H9 (cell line): ENCODE measurements at regions not wholly inside any gene's neighbourhood (a gene's known extent, or its start where the extent isn't known, plus 50 kb on each side); places are given as distances from the start of the nearest gene placed in this dataset.

Experiments
- DNase-seq: peaks from one replicate; pipeline ENCODE4 v3.0.0-alpha.2; 2017
- H2AFZ ChIP-seq: one replicate; pipeline ENCODE4 v1.6.1; 2013; ENCODE audit warnings: mild to moderate bottlenecking, low read length, control low read depth, moderate library complexity
- H2AK5ac ChIP-seq: 2 replicates; pipeline ENCODE4 v1.6.1; 2013; ENCODE audit warnings: low read length, control low read depth, mixed read lengths; ENCODE audit not compliant: insufficient read length
- H2BK120ac ChIP-seq: one replicate; pipeline ENCODE4 v1.6.1; 2013; ENCODE audit warnings: low read depth, mild to moderate bottlenecking, low read length, control low read depth, inconsistent platforms; ENCODE audit not compliant: poor library complexity, severe bottlenecking
- H2BK12ac ChIP-seq: 2 replicates; pipeline ENCODE4 v1.6.1; 2013; ENCODE audit warnings: low read length, control low read depth, mixed read lengths, low read depth; ENCODE audit not compliant: insufficient read length
- H2BK15ac ChIP-seq: 2 replicates; pipeline ENCODE4 v1.6.1; 2013; ENCODE audit warnings: low read depth, low read length, control low read depth
- H2BK20ac ChIP-seq: one replicate; pipeline ENCODE4 v1.6.1; 2013; ENCODE audit warnings: low read depth, mild to moderate bottlenecking, low read length, control low read depth, inconsistent platforms; ENCODE audit not compliant: poor library complexity, severe bottlenecking
- H2BK5ac ChIP-seq: 2 replicates; pipeline ENCODE4 v1.6.1; 2013; ENCODE audit warnings: low read length, control low read depth, mixed read lengths; ENCODE audit not compliant: insufficient read length
- H3K14ac ChIP-seq: 2 replicates; pipeline ENCODE4 v1.6.1; 2013; ENCODE audit warnings: low read length, control low read depth; ENCODE audit not compliant: insufficient read depth
- H3K18ac ChIP-seq: 2 replicates; pipeline ENCODE4 v1.6.1; 2013; ENCODE audit warnings: low read depth, mild to moderate bottlenecking, mixed read lengths, low read length, control low read depth; ENCODE audit not compliant: insufficient read length
- H3K23ac ChIP-seq: 2 replicates; pipeline ENCODE4 v1.6.1; 2013; ENCODE audit warnings: low read length, control low read depth, mixed read lengths, low read depth; ENCODE audit not compliant: insufficient read length
- H3K23me2 ChIP-seq: 2 replicates; pipeline ENCODE4 v1.6.1; 2013; ENCODE audit warnings: low read depth, mild to moderate bottlenecking, mixed read lengths, low read length, control low read depth; ENCODE audit not compliant: insufficient read length, poor library complexity, severe bottlenecking
- H3K27ac ChIP-seq: 2 replicates; pipeline ENCODE4 v1.5.1; 2013; ENCODE audit warnings: low read length, control low read depth, mixed read lengths, low read depth; ENCODE audit not compliant: insufficient read length
- H3K27me3 ChIP-seq: 2 replicates; pipeline ENCODE4 v1.6.1; 2013; ENCODE audit warnings: low read length, control low read depth, inconsistent platforms; ENCODE audit not compliant: insufficient read depth
- H3K4ac ChIP-seq: 2 replicates; pipeline ENCODE4 v1.6.1; 2013; ENCODE audit warnings: low read depth, mild to moderate bottlenecking, control low read depth, inconsistent platforms, low read length, moderate library complexity
- H3K4me1 ChIP-seq: 2 replicates; pipeline ENCODE4 v1.6.1; 2013; ENCODE audit warnings: low read length, control low read depth, inconsistent platforms; ENCODE audit not compliant: insufficient read depth
- H3K4me2 ChIP-seq: 2 replicates; pipeline ENCODE4 v1.6.1; 2013; ENCODE audit warnings: low read length, control low read depth, mixed read lengths; ENCODE audit not compliant: insufficient read length, insufficient read depth
- H3K56ac ChIP-seq: 2 replicates; pipeline ENCODE4 v1.6.1; 2013; ENCODE audit warnings: low read depth, mild to moderate bottlenecking, mixed read lengths, low read length, control low read depth; ENCODE audit not compliant: insufficient read length
- H3K79me1 ChIP-seq: 2 replicates; pipeline ENCODE4 v1.6.1; 2013; ENCODE audit warnings: low read depth, mild to moderate bottlenecking, moderate library complexity, low read length, control low read depth, inconsistent platforms; ENCODE audit not compliant: insufficient read depth, poor library complexity, severe bottlenecking
- H3K79me2 ChIP-seq: 2 replicates; pipeline ENCODE4 v1.6.1; 2013; ENCODE audit warnings: low read length, control low read depth, inconsistent platforms; ENCODE audit not compliant: insufficient read depth
- H3K9ac ChIP-seq: 2 replicates; pipeline ENCODE4 v1.6.1; 2013; ENCODE audit warnings: low read length, control low read depth, mixed read lengths; ENCODE audit not compliant: insufficient read length; ENCODE audit errors: extremely low read depth
- H3K9me3 ChIP-seq: one replicate; pipeline ENCODE4 v1.6.1; 2013; ENCODE audit warnings: low read depth, low read length, inconsistent platforms; ENCODE audit not compliant: control insufficient read depth
- H3T11ph ChIP-seq: one replicate; pipeline ENCODE4 v1.6.1; 2013; ENCODE audit warnings: mild to moderate bottlenecking, low read length, control low read depth, inconsistent platforms
- H4K20me1 ChIP-seq: one replicate; pipeline ENCODE4 v1.6.1; 2013; ENCODE audit not compliant: control insufficient read depth, insufficient read length, insufficient read depth
- H4K5ac ChIP-seq: 2 replicates; pipeline ENCODE4 v1.6.1; 2013; ENCODE audit warnings: low read depth, mild to moderate bottlenecking, mixed read lengths, low read length, control low read depth; ENCODE audit not compliant: insufficient read length
- H4K8ac ChIP-seq: replicated peaks from 2 replicates; pipeline ENCODE4 v1.6.1; 2013; ENCODE audit warnings: low read length, control low read depth, mixed read lengths, low read depth; ENCODE audit not compliant: insufficient read length
- H4K91ac ChIP-seq: 2 replicates; pipeline ENCODE4 v1.6.1; 2013; ENCODE audit warnings: low read depth, mild to moderate bottlenecking, moderate library complexity, mixed read lengths, low read length, control low read depth; ENCODE audit not compliant: insufficient read length
- H3K27ac Mint-ChIP-seq, 3 experiments: 2 replicates in 2 of 3; 3 replicates in 1 of 3; pipeline ENCODE4 v1.8.0; 2020 to 2021; ENCODE audit warnings: mixed read lengths in 3 of 3, mild to moderate bottlenecking in 1 of 3, moderate library complexity in 1 of 3
- H3K27me3 Mint-ChIP-seq: 2 replicates; pipeline ENCODE4 v1.8.0; 2021; ENCODE audit warnings: low read depth, mild to moderate bottlenecking, moderate library complexity, mixed read lengths
- H3K36me3 Mint-ChIP-seq, 3 experiments: 2 replicates in 2 of 3; 3 replicates in 1 of 3; pipeline ENCODE4 v1.8.0; 2020 to 2021; ENCODE audit warnings: low read depth in 3 of 3, mixed read lengths in 3 of 3; ENCODE audit not compliant: insufficient read depth in 1 of 3
- H3K4me1 Mint-ChIP-seq, 2 experiments: 2 replicates each; pipeline ENCODE4 v1.8.0; 2020; ENCODE audit warnings: mixed read lengths in 2 of 2
- H3K4me3 Mint-ChIP-seq, 2 experiments: 2 replicates in 1 of 2; 3 replicates in 1 of 2; pipeline ENCODE4 v1.8.0; 2020 to 2021; ENCODE audit warnings: mild to moderate bottlenecking in 2 of 2, mixed read lengths in 2 of 2, moderate library complexity in 1 of 2
- H3K9me3 Mint-ChIP-seq, 2 experiments: 2 replicates in 1 of 2; 3 replicates in 1 of 2; pipeline ENCODE4 v1.8.0; 2020; ENCODE audit warnings: mild to moderate bottlenecking in 2 of 2, mixed read lengths in 2 of 2, moderate library complexity in 1 of 2
- CTCF ChIP-seq: fragments of 200-600 bp; sonication (generic); conservative IDR thresholded peaks from 3 replicates; pipeline ENCODE4 v1.8.0; 2021; ENCODE audit warnings: antibody characterized with exemption, mild to moderate bottlenecking
- WGBS: extraction: QIAGEN DNeasy Blood & Tissue Kit; methylation state at CpG from one replicate; pipeline ENCODE4 v1.1.7; 2013; ENCODE audit warnings: missing lambda C conversion rate, low lambda C conversion rate, mixed read lengths; ENCODE audit not compliant: insufficient read length; ENCODE audit errors: extremely low coverage; 5-methylcytosine and 5-hydroxymethylcytosine counted together

- H2BK20ac ChIP-seq: no peak overlapping the region
- Mint-ChIP-seq H3K36me3 (peaks cover 0 to 2% (median 0%) of the 10 kb centered on the region in 3 experiments; a peak in 1 of 7 replicates), H3K4me1 (peaks cover 20 to 21% of the 10 kb centered on the region in 2 experiments; a peak in 3 of 4 replicates), H3K9me3 (no peaks in the 10 kb centered on the region), H3K27ac (peak overlapping the region in 1 of 3 experiments; percentile 25; a peak in 1 of 7 replicates), H3K4me3 (no peak overlapping the region), H3K27me3 (no peaks in the 10 kb centered on the region)
- no peak overlapping the region for H2BK120ac ChIP-seq
- H3K4me2 ChIP-seq: no peak overlapping the region
- no peak overlapping the region for H3T11ph ChIP-seq
- H4K20me1 ChIP-seq: no peaks in the 10 kb centered on the region
- no peaks in the 10 kb centered on the region for H3K79me2 ChIP-seq
- no peak overlapping the region for H4K91ac ChIP-seq
- H4K5ac ChIP-seq: no peak overlapping the region
- H3K9me3 ChIP-seq: no peaks in the 10 kb centered on the region
- H2AK5ac ChIP-seq: no peak overlapping the region
- H3K27ac ChIP-seq: no peak overlapping the region
- H3K14ac ChIP-seq: no peak overlapping the region
- H2AFZ ChIP-seq: no peak overlapping the region
- H3K4ac ChIP-seq: no peak overlapping the region
- no peaks in the 10 kb centered on the region for H3K4me1 ChIP-seq
- H3K23ac ChIP-seq: no peak overlapping the region
- TF ChIP-seq CTCF: no peak
- H2BK15ac ChIP-seq: no peak overlapping the region
- no peaks in the 10 kb centered on the region for H3K23me2 ChIP-seq
- no peak overlapping the region for H3K18ac ChIP-seq
- DNase-seq: no peak
- H3K79me1 ChIP-seq: no peaks in the 10 kb centered on the region
- no peaks in the 10 kb centered on the region for H3K27me3 ChIP-seq
- no peak overlapping the region for H4K8ac ChIP-seq
- no peak overlapping the region for H3K56ac ChIP-seq
- WGBS: no CpG with 5 or more reads among the region's 7 CpGs
- no peak overlapping the region for H2BK5ac ChIP-seq
- H3K9ac ChIP-seq: no peak overlapping the region
- no peak overlapping the region for H2BK12ac ChIP-seq
Observed at GRCh38 chr11:34825670-34826383, 90.4 kb downstream of the APIP start.
